Small intestine (tissue), 7 donors: ENCODE measurements at regions not wholly inside any gene's neighbourhood (a gene's known extent, or its start where the extent isn't known, plus 50 kb on each side); places are given as distances from the start of the nearest gene placed in this dataset.

ENCODE experiments used
- DNase-seq, 2 donors: peaks; one replicate each; pipeline versions ENCODE4 v3.0.0 to v3.0.0-alpha.2; 2013
- FAIRE-seq: peaks from 2 replicates; lab custom pipeline; 2012; peaks lifted over from hg19 to GRCh38; lab: Jason Lieb, UNC
- H3K27ac ChIP-seq, 3 donors: one replicate each; pipeline ENCODE4 v1.5.1; 2013; ENCODE audit warnings: low read length in 2 of 3, mild to moderate bottlenecking in 2 of 3, control low read depth in 1 of 3, inconsistent platforms in 1 of 3, low read depth in 1 of 3, moderate library complexity in 1 of 3
- H3K27me3 ChIP-seq, 3 donors: one replicate each; pipeline ENCODE4 v1.6.1; 2013; ENCODE audit warnings: low read length in 3 of 3, inconsistent platforms in 1 of 3; ENCODE audit not compliant: control insufficient read depth in 3 of 3, insufficient read depth in 3 of 3
- H3K36me3 ChIP-seq, 3 donors: one replicate each; pipeline ENCODE4 v1.6.1; 2013; ENCODE audit warnings: low read length in 3 of 3, inconsistent platforms in 1 of 3, low read depth in 1 of 3, mild to moderate bottlenecking in 1 of 3, moderate library complexity in 1 of 3; ENCODE audit not compliant: control insufficient read depth in 3 of 3, insufficient read depth in 2 of 3
- H3K4me1 ChIP-seq, 3 donors: one replicate each; pipeline ENCODE4 v1.6.1; 2013; ENCODE audit warnings: low read length in 2 of 3, inconsistent platforms in 1 of 3, low read depth in 1 of 3, mild to moderate bottlenecking in 1 of 3, moderate library complexity in 1 of 3; ENCODE audit not compliant: control insufficient read depth in 3 of 3, insufficient read depth in 2 of 3
- H3K4me3 ChIP-seq, 3 donors: one replicate each; pipeline ENCODE4 v1.5.1; 2013; ENCODE audit warnings: low read length in 3 of 3, control low read depth in 1 of 3, inconsistent platforms in 1 of 3, low read depth in 1 of 3, mild to moderate bottlenecking in 1 of 3, moderate library complexity in 1 of 3
- H3K9me3 ChIP-seq, 2 donors: one replicate each; pipeline ENCODE4 v1.6.1; 2013; ENCODE audit warnings: low read depth in 1 of 2, low read length in 1 of 2; ENCODE audit not compliant: control insufficient read depth in 2 of 2, insufficient read depth in 1 of 2
- WGBS, 3 donors: extraction: QIAGEN DNeasy Blood & Tissue Kit; methylation state at CpG; one replicate each; pipeline ENCODE4 v1.1.7; 2013; 5-methylcytosine and 5-hydroxymethylcytosine counted together
- donor health status: healthy with polysubstance abuse.
- donor health status: control.
- donor health status: control.
- donor health status: Bipolar disorder and iron deficiency.
- donor health status: healthy.

DNA sequence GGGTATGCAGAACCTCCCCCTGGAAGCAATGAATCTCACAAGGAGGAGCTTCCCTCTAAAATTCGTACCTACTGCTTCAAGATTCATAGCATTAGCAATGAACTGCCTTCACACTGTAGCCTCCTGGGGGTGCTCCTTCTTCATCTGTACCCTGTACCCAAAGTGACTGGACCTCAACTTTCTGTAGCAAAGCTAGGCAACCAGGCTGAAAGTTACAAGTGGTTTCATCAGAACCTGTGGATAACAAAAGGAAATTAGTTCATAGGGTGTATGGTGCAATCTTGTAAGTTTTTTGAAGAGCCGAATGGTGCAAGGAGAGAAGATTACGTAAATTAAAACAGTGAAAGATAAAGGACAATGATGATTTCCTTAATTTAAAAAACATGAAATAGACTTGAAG lies 1541.7 kb upstream of the FLRT2 start:
- no peak for DNase-seq
- 78 to 86% (median 80%) methylated on average over 3 of the region's 3 CpGs for WGBS, 3 donors
- H3K27me3 ChIP-seq, result no peaks in the 10 kb centered on the region
- H3K36me3 ChIP-seq, result no peaks in the 10 kb centered on the region
- H3K4me1 ChIP-seq, result no peaks in the 10 kb centered on the region
- no peak overlapping the region for H3K4me3 ChIP-seq
- no peak overlapping the region for H3K27ac ChIP-seq
- H3K9me3 ChIP-seq, result peaks cover 2% of the 10 kb centered on the region in 2 donors
- FAIRE-seq, result no peak

DNA sequence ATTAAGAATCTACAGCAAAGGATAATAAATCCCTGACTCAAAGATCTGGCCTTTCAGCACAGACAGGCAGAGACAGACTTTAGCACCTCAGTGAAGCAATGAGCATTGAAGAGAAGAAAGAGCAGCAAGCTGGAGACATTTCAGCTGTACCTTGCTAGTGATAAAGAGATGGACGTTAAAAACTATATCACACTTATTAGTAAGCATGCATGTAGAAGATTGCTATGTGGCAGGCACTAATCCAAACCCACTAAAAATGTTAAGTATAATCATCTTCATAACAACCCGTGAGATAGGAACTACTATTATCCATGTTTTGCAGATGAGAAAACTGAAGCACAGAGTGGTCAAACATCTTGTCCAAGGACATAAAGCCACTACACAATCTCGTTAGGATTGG lies 1538.3 kb upstream of the FLRT2 start:
- DNase-seq, result no peak
- Histone ChIP-seq H3K27ac (no peak overlapping the region), H3K36me3 (no peaks in the 10 kb centered on the region), H3K27me3 (no peaks in the 10 kb centered on the region), H3K4me1 (no peaks in the 10 kb centered on the region), H3K4me3 (no peak overlapping the region), H3K9me3 (peaks cover 0 to 4% of the 10 kb centered on the region in 2 donors)
- no peak for FAIRE-seq
- 68 to 75% (median 69%) methylated on average over 3 of the region's 3 CpGs for WGBS, 3 donors

DNA sequence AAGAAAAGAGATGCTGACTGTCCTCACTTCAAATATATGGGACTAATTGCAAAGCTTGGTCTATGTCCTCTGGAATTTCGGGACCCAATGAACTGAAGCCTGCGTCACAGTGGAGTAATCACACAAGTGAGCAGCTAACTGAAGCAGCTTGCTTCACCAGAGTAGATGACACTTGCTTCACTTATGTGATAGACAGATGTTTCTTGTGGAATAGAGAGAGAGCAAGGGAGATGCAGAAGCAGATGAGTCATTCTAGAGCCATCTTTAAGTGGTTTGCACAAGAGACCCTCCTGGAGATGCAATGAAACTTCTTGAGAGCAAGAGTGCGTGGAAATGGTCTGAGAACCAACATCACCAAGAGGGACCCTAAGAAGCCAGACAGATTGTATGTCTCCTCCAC lies 1537.1 kb upstream of the FLRT2 start:
- Histone ChIP-seq H3K9me3 (peaks cover 0 to 4% of the 10 kb centered on the region in 2 donors), H3K4me3 (no peak overlapping the region), H3K27me3 (no peaks in the 10 kb centered on the region), H3K27ac (no peak overlapping the region), H3K4me1 (no peaks in the 10 kb centered on the region), H3K36me3 (no peaks in the 10 kb centered on the region)
- FAIRE-seq (no peak), DNase-seq (no peak)
- 80 to 88% (median 82%) methylated on average over 3 of the region's 3 CpGs for WGBS, 3 donors

DNA sequence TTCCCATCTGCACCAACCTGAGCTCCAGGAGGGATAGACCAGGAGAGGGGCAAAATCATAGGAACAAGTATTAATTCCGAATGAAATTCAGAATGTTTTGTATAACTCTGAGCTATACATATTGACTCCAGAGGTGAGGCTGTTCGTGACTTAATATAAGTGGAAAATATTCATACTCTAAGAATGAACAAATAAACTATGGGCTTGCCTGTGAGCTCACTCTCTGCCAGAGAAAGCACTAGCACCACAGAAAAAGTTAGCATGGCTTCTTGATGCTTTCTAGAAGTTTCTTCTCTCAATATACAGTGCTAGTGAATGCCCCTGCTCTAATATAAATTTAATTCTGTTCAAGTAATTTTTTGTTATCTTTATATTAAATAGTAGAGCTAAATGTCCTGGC lies 1536.4 kb upstream of the FLRT2 start:
- 63 to 76% (median 70%) methylated on average over 2 of the region's 2 CpGs for WGBS, 3 donors
- H3K27ac ChIP-seq, result no peak overlapping the region
- no peaks in the 10 kb centered on the region for H3K27me3 ChIP-seq
- DNase-seq (no peak), FAIRE-seq (no peak)
- no peak overlapping the region for H3K4me3 ChIP-seq
- H3K36me3 ChIP-seq, result no peaks in the 10 kb centered on the region
- H3K4me1 ChIP-seq, result no peaks in the 10 kb centered on the region
- H3K9me3 ChIP-seq, result peaks cover 0 to 4% of the 10 kb centered on the region in 2 donors

DNA sequence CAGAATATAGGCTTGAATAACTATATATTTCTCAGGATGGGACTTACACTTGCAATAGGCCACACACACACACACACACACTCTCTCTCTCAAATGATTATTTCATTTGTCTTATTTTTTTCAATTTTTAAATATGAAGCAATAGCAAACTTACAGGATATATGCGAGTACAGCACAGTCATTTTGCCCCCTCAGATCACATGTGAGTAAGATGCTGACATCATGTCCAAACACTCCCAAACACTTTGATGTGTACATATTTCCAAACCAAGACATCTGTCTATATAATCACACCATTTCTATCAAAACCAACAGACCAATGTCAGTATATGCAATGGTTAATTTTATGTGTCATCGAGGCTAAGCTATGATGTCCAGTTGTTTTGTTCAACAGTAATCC lies 1535.9 kb upstream of the FLRT2 start:
- 77 to 91% (median 84%) methylated on average over 2 of the region's 2 CpGs for WGBS, 3 donors
- no peak overlapping the region for H3K4me3 ChIP-seq
- no peak for FAIRE-seq

DNA sequence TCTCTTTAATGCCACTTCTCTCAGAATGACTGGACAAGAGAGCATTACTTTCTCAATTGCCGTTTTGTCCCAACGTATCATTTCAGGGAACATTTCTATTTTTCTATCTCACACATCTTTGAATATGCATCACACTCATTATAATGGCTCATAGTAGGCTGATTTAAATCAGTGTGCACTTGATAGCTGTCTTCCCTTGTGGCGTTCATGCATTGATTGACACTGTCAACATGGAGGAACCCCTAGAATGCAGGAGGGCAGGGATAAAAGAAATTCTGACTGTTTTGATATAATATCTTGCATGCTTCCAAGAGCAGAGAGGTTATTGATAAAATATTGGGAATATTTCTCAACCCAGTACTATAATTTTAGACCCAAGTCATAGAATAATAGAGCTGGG lies 1528.9 kb upstream of the FLRT2 start:
- WGBS, 3 donors, result 90 to 91% (median 91%) methylated on average over 3 of the region's 3 CpGs
- H3K9me3 ChIP-seq, result peaks cover under 1 to 4% of the 10 kb centered on the region in 2 donors
- no peaks in the 10 kb centered on the region for H3K27me3 ChIP-seq
- FAIRE-seq, result no peak
- H3K36me3 ChIP-seq, result no peaks in the 10 kb centered on the region
- DNase-seq, result no peak
- no peaks in the 10 kb centered on the region for H3K4me1 ChIP-seq
- no peak overlapping the region for H3K4me3 ChIP-seq
- no peak overlapping the region for H3K27ac ChIP-seq

More for the DNA sequence above, 1535.9 kb upstream of the FLRT2 start:
- Histone ChIP-seq H3K9me3 (peaks cover 0 to 4% of the 10 kb centered on the region in 2 donors), H3K36me3 (no peaks in the 10 kb centered on the region), H3K27me3 (no peaks in the 10 kb centered on the region), H3K4me1 (no peaks in the 10 kb centered on the region), H3K27ac (no peak overlapping the region)
- no peak for DNase-seq

DNA sequence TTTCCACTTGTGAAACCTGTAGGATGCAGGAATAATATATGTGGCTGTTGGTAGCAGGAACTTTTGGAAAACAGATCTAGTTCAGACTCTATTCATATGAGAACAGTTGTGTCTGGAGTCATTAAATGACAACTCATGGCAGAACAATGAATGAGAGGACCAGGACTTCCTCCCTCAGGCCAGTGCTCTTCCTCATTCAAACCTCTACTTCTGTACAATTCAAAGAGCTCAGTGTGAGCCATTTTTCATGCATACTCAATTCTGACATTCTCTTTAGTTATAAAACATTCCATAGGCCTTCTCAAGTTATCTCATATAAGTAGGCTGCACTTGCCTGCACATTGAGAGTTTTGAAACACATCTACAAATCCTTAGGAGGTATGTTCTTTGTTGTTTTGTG lies 1526.6 kb upstream of the FLRT2 start:
- peaks cover 0 to 4% of the 10 kb centered on the region in 2 donors for H3K9me3 ChIP-seq

DNA sequence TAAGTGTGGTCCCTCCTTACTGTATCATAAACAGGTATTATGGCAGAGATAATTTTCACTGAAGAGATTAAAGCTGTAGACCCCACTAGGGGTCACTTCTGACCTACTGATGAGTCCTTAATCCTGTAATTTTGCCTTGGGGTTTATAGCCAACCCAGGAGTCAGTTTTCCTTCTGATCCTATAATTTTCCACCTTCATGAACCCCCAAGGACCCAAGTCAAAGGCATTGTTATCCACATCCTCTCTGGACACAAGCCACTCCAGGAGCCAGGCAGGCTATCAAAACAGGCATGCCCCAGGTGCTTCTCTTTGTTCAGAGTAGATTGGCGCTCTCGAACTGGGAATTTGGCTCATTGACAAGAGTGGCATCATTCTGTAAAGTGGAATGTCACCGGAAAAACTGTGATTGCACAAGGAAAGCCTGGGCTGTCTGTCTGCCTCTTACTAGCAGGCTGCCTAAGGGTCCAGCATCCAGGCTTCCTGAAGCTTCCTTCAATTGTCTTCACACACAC lies 1523.2 kb upstream of the FLRT2 start:
- Histone ChIP-seq H3K4me3 (no peak overlapping the region), H3K4me1 (no peaks in the 10 kb centered on the region), H3K27me3 (no peaks in the 10 kb centered on the region), H3K36me3 (no peaks in the 10 kb centered on the region), H3K27ac (no peak overlapping the region), H3K9me3 (peaks cover 0 to 4% of the 10 kb centered on the region in 2 donors)
- DNase-seq (peak in 1 of 2 donors; percentile 4), FAIRE-seq (no peak)
- WGBS, 3 donors, result 80 to 89% (median 80%) methylated on average over 3 of the region's 3 CpGs

More for the DNA sequence above, 1526.6 kb upstream of the FLRT2 start:
- Histone ChIP-seq H3K4me1 (no peaks in the 10 kb centered on the region), H3K4me3 (no peak overlapping the region), H3K27me3 (no peaks in the 10 kb centered on the region), H3K36me3 (no peaks in the 10 kb centered on the region), H3K27ac (no peak overlapping the region)
- FAIRE-seq, result no peak
- DNase-seq, result no peak

DNA sequence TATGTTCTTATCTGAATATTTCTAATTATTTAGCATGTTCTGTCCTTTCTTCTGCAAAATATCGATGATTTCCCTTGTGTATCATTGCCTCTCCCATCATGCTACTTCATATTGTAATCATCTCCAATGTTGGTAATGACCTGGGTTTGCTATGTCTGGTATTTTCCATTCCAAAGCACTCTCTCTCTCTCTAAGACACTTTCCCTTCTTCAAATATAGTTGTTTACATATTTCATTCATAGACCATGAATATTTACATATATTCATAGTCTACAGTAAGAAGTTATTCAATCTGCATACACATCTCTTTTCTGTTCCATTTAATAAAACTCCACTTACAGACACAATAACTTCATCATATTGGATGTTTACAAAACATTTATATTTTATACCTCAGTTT lies 1516.5 kb upstream of the FLRT2 start:
- Histone ChIP-seq H3K36me3 (no peaks in the 10 kb centered on the region), H3K4me1 (no peaks in the 10 kb centered on the region), H3K9me3 (no peaks in the 10 kb centered on the region), H3K4me3 (no peak overlapping the region), H3K27ac (no peak overlapping the region), H3K27me3 (no peaks in the 10 kb centered on the region)
- 57 to 58% (median 57%) methylated on average over 1 of the region's 1 CpG for WGBS, 3 donors
- FAIRE-seq (no peak), DNase-seq (no peak)
